ENCODE measurements at regions not wholly inside any gene's neighbourhood (a gene's known extent, or its start where the extent isn't known, plus 50 kb on each side); places are given as distances from the start of the nearest gene placed in this dataset.

DNA sequence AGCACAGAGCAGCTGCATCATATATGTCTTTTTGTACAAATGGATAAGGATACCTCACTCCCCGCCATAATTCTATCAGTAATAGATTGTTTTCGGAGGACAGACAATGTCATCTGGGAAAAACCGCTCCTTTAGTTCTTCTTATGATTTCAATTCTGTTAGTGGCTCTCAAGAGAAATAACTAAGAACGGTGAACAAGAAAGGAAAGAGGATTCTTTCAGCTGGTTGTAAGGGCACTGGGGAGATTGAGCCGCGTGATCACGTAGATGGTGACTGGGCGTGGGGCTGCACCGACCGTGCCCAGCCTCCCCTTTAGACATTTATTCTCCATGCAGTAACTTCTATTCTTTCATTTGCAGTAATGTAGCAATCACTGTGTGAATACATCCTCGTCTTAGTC, 99.4 kb upstream of the PEG3 start:
- no peak for TF ChIP-seq POLR2A (IDR thresholded peaks at IDR 0.05; ENCODE audit: low read length)
- no peak for TF ChIP-seq GATA1 (IDR thresholded peaks at IDR 0.05; ENCODE audit: low read depth, low read length)

Measured in erythroblast (primary cell).